Medulla oblongata (tissue), 1 donor: ENCODE measurements at regions not wholly inside any gene's neighbourhood (a gene's known extent, or its start where the extent isn't known, plus 50 kb on each side); places are given as distances from the start of the nearest gene placed in this dataset.

ENCODE experiments used
- DNase-seq: peaks from one replicate; pipeline ENCODE4 v3.0.0-alpha.2; 2015; ENCODE audit errors: extremely low spot score

DNA sequence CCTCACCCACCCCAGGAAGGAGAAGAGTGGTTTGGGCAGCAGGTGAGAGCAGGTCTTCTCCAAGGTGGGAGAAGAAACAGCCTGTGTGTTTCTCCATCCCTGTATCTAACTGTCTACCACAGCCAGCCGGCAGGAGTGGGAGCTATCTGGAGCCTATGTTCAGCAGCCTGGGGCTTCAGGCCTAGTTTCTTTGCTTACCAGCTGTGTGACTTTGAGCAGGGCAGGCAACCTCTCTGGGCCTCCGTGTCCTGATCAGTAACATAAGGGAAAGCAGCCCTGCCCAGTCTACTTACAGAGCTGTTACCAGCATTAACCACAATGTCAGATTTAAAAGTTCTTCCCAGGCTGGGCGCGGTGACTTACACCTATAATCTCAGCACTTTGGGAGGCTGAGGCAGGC is 450.7 kb upstream of the ZMIZ1 start:
- DNase-seq = no peak

DNA sequence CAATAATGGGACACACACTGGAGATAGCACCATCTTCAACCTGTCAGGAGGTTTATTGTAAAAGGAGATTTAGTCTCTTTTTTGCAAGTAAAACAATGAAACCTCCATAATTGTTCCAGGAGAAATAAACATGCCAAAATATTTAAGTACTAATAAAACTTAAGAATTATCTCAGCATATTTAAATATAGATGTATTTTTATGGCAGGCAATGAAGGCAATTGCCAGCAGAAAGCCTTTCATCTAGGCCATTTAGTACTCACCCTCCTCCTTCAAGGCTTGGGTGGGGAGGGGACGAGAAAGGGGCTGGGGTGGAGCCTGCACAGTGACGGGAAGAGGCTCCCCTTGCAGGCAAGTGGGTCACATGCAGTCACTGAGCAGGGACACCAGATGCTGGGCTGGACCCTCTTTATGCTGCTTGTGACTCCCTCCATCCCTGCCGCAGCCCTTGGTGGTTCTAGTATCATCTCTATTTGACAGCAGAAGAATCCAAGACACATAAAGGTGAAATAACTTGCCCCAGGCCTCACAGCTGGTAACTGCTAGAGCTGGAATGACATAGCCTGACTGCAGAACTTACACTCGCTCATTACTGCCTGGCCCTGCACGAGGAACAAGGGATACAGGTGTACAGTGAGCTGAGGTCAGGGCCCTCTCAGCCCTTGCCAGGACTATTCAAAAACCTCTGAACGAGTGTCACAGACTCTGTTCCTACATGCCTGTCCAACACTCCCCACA is 449.5 kb upstream of the ZMIZ1 start:
- no peak for DNase-seq

DNA sequence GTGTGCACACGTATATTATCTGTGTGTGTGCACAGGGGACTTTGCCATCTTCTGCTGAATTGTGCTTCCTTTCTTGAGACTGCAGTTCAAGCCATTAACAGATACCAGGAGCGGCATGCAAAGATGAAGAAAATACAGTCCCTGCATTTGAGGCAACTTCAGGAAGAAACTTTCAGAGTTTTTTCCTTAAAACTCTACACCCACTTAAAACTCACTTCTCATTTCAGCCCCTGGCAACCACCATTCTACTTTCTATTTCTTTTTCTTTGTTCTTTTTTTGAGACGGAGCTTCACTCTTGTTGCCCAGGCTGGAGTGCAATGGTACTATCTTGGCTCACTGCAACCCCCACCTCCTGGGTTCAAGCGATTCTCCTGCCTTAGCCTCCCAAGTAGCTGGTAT is 448.9 kb upstream of the ZMIZ1 start:
- no peak for DNase-seq

DNA sequence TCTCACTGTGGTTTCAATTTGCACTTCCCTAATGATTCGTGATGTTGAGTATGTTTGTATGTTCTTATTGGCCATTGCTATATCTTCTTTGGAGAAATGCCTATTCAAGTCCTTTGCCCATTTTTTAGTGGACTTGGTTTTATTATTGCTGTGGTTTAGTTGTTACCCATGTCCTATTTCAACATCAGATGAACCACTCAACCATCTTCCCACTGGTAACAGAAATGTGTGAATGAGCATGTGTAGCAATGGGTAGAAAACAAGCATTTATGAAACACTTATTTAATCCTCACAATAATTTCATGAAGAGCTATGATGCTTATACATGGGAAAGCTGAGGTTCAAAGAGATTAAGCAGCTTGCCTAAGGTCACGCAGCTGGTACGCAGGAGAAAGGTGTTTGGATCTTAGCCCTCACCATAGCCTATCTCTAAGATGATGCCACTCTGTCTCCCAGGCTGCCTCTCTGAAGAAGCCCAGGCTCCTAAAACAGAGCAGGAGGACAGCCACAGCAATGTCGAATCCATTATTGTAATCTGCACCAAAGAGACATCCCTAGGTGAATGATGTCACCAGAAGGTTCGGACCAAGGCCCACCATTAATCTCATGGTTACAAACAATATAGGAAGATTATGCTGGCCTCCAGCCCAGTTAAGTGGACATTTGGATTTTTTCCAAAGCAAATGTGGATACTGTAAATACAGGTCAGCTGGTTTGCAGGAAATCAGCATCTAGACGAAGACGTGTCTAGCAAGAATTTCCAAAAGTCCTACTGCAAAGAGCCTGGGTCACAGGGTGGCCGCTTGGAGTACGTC is 447.6 kb upstream of the ZMIZ1 start:
- DNase-seq = no peak

DNA sequence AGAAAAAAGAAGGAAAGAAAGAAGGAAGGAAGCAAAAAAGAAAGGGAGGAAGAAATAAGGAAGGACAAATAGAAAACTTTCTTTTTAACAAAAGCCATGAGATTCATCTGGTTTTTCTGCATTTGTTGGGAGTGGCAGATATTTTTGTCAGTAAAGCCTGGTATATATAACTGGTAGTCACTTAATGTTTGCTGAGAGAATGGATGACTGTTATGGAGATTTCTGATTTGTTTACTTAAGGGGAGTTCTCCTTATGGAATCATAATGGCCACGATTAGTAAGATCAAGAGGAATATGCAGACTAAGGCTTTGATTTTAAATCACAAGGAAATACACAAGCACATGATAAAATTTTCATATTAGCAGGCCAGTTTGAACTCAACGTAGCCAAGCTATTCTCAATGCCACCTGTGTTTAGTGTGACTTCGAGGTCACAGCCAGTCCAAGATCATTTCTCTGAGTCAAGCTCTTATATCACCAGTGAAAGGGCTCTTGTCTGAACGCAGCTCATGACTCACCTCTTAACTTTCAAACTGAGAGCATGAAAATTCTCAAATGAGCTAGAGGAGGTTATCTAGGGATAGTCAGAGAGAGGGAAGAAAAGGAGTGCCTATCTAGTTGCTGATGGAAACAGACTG is 445.1 kb upstream of the ZMIZ1 start:
- DNase-seq = no peak

DNA sequence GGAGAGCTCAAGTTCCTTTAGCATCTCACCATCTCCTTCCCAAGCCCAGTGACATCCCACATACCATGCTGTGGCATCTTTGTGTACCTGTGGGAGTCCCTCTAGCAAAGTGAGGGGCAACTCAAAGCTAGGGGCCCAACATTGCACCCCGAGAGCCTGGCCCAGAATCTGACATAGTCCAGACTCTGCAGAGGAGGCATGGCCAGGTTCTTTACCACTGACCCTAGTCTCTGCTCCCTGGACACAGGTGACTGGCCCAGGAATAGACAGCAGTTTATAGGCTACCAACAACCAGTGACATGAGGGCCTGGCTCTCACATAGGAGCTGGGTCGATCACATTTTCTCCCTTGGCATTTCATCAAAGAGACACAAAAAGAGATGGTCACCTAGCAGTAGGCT is 444.0 kb upstream of the ZMIZ1 start:
- DNase-seq = no peak

DNA sequence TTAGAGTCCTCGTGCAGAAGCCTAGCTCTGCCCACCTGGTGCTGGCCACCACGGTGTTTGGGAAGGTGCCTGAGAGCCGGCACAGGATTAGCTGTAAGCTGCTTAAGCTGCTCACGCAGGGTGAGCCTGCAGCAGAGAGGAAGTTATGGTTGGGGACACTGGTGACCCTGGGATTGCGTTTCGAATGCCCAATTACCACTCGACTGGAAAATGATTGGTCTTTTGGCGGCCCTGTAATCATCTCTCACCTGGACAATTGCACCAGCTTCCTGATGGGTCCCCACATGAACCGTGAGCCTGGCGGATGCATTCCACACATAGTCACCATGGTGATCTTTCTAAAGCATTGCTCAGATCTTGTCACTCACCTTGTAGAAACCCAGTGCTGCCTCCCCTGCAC is 442.3 kb upstream of the ZMIZ1 start:
- no peak for DNase-seq

DNA sequence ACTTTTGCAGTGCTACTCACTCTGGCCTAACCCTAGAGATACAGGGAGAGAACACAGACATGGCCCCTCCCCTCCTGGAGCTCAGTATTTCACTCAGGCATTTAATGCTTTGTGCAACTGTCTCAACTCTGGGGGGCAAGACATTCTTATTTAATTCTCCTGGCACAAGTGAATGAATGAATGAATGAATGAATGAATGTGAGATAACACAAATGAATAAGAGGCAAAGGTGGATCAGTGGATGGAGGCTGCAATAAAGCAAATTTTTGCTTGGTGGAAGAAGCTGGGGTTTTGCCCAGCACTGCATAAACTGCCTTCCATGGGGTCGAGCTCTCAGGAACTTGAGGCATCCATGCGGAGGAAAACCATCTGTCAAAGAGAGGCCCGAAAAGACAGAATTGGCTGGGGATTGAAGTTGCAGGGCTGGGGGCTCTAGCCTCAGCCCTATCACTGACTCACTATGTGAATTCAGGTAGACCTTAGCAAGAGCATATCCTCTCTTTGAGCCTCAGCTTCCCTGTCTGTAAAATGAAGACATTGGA is 441.4 kb upstream of the ZMIZ1 start:
- no peak for DNase-seq

DNA sequence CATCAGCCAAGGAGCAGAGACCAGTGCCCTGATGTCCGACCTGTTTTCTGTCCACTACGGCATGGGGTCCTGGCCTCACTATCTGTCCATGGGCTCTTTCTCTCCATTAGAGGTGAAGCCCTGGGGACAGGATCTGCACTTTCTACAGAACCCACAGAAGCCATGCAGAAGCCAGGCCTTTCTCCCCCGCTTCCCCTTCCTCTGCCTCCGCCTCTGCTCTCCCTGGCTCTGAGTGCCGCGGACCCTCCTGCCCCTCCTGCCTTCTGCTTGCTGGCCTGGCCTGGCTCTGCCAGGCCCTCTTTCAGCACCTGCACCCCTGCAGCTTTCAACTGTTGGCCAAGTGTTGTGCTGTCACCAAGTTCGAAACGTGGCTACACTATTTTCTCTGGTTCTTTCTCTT is 439.8 kb upstream of the ZMIZ1 start:
- DNase-seq = no peak

DNA sequence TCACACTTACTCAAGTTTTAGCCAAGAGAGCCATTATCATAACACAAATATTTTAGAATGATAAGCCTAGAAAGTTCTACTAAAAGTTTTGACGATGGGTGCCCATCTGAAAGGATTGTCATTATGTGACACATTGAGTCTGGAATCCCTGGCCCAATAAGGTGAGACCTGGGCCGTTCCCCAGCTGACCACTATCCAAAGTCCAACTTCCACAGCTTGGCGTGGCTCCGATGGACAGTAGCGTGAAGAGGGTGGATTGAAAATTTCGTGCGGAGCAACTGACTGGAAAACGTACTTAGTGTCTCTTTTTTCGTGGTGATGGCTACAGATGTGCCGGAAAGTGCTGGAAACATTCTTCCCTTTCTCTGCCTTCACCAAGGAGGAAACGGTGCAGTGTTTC is 439.0 kb upstream of the ZMIZ1 start:
- DNase-seq = no peak

DNA sequence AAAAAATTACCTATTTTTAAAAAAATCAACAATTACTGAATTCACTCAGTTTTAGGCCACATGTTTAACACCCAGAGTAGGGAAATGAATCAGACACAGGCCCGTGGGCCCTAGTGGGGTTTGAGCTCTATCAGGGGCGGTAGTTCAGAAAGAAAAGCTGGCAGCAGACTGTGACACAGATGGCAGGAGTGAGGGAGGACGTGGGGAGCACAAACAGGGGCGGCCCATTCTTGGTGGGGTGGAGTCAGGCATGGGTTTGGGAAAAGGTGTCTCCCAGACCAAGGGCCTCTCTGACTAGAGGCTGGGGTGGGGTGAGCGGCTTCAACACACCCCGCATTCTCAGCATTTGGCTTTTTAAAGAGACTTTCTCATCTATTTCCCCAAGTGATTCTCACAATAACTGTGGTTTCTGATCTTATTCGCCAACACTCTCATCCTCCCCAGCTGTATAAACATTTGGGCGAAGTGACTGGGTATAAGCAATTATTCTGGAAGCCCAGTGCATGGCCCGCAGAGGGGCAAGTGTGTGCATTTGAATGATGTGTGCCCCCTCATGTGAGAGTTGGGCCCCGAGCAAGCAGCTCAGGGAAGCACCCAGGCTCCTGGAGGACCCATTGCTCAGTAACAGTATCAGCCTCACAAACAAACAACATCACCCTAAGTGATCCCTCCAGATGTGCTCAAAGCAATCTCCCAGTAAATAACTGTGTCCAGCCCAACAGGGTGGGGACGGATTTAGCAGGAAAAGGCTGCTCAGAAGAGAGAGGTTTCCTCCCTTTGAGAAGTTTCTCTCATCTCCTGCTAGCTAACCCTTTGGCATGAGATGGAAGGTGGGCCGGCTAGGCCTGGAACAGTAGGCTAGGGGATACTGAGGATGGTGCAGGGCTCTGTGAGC is 437.6 kb upstream of the ZMIZ1 start:
- DNase-seq = no peak

DNA sequence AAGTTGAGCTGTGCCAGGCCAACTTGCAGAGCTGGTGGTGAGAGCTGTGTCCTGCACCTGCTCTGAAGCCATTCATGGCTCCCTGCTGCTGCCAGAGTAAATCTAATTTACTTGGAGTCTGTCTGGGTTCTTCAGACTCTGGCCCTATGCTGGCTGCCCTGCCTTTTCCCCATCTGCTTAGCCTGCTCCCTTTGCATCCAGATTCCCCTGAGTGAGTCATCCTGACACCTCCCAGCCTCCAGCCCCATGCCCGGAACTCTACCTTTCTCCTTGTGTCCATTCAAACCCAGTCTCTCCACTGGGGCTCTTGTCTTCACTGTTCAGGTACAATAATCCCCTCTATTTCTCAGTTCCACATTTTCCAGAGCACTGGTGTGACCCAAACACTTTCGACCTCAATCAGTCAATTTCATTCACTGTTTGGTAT is 434.4 kb upstream of the ZMIZ1 start:
- no peak for DNase-seq

DNA sequence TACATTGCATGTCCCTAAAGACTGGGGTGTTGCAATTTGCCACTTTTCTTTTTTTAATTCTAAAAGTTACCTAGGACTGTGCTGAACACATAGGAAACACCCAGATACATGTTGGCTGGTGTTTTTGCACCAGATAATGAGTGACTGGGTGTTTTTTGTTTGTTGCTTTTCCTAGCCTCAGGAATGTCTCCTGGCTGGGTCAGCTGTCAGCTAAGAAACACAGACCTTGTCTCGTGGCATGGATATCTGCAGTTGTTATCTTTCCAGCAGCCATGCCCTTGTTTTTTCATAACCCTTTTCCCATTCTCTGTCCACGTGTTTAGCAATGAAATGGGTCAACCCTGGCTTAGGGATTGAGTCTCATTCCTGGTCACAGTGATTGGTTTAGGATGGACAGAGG is 433.9 kb upstream of the ZMIZ1 start:
- no peak for DNase-seq

DNA sequence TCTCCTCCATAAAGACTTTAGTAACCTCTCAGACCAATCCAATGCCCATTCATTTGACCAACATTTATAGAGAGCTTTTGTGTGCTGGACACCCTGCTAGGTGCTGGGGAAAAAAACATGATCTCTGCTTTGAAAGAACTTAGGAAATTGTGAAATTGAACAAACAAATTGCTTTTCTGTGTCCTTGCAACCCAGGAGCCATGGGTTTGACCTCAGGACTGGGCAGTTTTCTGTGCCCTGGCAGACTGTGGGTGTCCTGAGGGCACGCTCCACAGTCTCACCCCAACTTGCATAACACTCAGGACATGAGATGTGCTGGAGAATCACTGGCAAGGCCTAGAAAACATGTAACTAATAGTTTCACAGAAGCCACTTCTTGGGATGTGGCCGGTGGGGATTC is 429.1 kb upstream of the ZMIZ1 start:
- DNase-seq = no peak

DNA sequence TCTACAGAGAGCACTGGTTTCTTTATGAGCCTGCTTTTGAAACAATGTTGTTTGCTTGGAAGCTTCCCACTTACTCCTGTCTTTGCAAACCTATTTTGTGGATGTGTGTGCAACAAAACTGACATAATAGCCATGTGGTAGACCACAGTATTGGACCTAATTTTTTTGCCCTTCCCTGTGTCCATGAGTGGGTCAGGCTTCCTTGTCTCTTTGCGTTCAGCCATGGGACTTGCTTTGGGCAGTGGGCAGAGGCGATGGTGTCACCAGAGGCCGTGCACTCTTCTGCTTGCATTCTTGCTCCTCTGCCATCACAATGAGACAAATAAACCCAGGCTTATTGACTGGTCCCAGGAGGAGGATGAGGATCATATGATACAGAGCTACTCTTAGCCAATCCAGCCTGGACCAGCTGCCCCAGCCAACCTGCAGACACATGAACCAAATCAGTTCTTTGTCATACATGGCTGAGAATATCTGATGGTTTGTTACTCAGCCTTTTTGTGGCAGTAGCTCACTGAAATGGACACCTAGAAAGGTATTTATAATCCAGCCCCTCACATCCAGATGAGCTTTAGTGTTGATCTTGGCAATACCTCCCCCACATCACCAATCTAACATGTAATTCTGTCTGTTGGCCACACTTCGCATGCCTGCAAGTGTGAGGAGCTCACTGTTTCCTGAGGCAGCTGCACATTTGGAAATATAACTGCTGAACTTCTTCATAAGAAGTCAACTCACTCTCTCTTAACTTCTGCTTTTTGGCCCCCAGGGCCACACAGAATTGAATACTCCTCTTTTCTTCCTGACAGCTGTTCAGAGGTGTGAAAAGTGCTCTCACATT is 427.8 kb upstream of the ZMIZ1 start:
- DNase-seq = no peak

DNA sequence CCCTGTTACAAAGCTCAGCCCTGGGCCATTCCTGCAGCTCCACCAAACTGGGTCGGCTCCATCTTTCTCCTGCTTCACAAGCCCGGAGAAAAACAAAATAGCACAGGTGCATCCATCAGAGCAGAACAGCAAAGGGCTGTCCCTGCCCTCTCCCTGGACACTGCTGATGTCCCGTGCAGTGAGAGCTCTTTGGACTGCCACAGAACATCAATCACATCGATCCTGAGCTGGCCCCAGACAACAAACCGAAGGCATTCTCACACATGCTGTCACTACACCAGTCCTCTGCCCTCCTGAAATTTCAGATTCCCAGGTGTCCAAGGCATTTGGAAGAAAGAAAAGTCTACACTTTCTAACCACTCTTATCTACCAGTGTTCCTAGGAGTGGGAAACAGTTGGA is 427.1 kb upstream of the ZMIZ1 start:
- DNase-seq = no peak

DNA sequence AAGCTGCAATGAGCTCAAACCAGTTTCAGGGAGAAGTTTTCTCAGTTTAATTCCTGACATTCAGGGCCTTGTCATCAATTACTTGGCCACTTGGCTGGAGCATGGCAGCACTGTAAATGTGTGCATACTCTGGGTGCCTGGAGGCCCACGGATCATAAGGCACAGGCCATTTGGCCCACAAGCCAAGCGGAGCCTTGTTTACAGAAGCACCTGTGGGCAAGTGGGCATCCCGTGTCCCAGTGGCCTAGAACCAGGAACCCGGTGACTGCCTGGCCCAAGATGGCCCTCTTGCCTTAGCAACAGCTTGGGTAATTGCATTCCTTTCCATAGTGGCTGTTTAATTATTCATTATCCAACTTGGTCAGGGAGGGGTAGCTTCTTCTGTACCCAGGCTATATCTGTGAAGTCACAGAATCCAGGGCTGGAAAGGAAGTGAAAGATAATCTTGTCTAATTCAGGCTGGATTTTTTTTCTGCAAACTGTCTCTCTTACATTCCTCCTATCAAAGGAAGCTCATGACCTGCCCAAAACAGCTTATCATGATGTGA is 426.4 kb upstream of the ZMIZ1 start:
- no peak for DNase-seq

DNA sequence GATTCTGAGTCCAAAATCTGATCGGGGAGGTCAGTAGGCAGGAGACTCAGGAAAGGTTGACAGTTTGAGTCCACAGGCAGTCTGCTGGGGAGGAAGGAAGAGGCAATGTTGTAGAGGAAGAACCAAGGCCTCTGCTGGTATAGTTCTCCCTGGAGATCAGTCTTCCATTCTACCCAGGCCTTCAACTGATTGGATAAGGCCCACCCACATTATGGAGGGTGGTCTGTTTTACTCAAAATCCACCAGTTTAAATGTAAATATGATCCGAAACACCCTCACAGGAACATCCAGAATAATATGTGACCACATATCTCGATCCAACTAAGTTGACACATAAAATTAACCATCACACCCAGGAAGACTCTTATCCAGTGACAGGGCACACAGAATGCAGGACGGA is 425.3 kb upstream of the ZMIZ1 start:
- DNase-seq = no peak

DNA sequence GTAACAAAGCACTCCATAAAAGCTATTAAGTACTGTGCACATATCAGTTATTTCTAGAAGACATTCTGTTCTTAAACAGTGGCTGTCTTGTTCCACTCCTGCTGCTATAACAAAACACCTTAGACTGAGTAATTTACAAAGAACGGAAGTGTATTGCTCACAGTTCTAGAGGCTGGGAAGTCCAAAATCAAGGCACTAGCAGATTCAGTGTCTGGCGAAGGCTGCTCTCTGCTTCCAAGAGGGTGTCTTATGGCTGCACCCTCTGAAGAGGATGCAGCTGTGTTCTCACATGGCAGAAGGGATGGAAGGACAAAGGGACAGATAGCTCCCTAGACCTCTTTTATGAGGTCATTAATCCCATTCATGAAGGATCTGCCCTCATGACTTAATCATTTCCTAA is 424.2 kb upstream of the ZMIZ1 start:
- DNase-seq = no peak

DNA sequence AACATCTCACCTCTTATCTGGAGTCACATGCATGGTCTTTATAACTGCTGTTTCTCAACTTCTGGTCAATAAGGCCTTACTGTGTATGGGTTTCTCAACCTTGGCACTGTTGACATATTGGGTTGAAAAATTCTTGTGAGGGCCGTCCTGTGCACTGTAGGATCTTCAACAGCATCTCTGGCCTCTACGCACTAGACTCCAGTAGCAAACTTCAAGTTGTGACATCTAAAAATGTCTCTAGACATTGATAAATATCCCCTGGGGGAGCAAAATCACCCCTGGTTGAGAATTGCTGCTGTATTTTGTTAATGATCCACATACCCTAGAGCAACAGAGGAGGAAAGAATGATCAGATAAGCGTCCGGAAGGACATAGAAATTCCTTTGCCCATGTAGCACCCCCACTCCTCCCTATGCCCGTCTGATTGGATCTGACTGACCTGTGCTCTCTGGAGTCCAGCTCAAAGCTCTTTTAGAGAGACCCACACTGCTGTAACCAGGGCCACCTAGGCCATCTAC is 423.5 kb upstream of the ZMIZ1 start:
- DNase-seq = no peak
